Tibial nerve (tissue), 4 donors: ENCODE measurements at regions not wholly inside any gene's neighbourhood (a gene's known extent, or its start where the extent isn't known, plus 50 kb on each side); places are given as distances from the start of the nearest gene placed in this dataset.

Experiments
- DNase-seq, 2 donors: peaks; one replicate each; pipeline ENCODE4 v3.0.0-alpha.2; 2019; ENCODE audit warnings: low spot score in 2 of 2
- H3K27ac ChIP-seq, 4 donors: fragments of 200-600 bp; sonication (generic) in 3 of 4; one replicate each; pipeline ENCODE4 v1.5.1; 2017 to 2019; ENCODE audit warnings: mild to moderate bottlenecking in 1 of 4
- H3K27me3 ChIP-seq, 2 donors: fragments of 200-600 bp; sonication (generic) in 1 of 2; one replicate each; pipeline versions ENCODE4 v1.5.1 to v1.6.0; 2017 to 2019
- H3K36me3 ChIP-seq, 3 donors: fragments of 200-600 bp; sonication (generic); one replicate each; pipeline ENCODE4 v1.5.1; 2018 to 2019
- H3K4me1 ChIP-seq, 4 donors: fragments of 200-600 bp; sonication (generic) in 3 of 4; one replicate each; pipeline ENCODE4 v1.5.1; 2017 to 2019
- H3K4me3 ChIP-seq, 4 donors: fragments of 200-600 bp; sonication (generic) in 3 of 4; one replicate each; pipeline ENCODE4 v1.5.1; 2017 to 2019; ENCODE audit warnings: mild to moderate bottlenecking in 1 of 4, moderate library complexity in 1 of 4
- H3K9me3 ChIP-seq, 4 donors: fragments of 200-600 bp; sonication (generic) in 3 of 4; one replicate each; pipeline ENCODE4 v1.5.1; 2017 to 2019
- EP300 ChIP-seq, 2 donors: sonication (generic); formaldehyde crosslinking; IDR thresholded peaks; one replicate each; pipeline ENCODE4 v1.6.1; 2017; ENCODE audit warnings: antibody characterized with exemption in 2 of 2, mild to moderate bottlenecking in 1 of 2
- POLR2A ChIP-seq, 2 donors: fragments of 450-650 bp; IDR thresholded peaks; one replicate each; pipeline ENCODE4 v1.6.1; 2017; ENCODE audit warnings: antibody characterized with exemption in 2 of 2, mild to moderate bottlenecking in 2 of 2, moderate library complexity in 2 of 2
- WGBS, 2 donors: methylation state at CpG; one replicate each; pipeline ENCODE4 v1.1.5; 2018; 5-methylcytosine and 5-hydroxymethylcytosine counted together
- TF ChIP-seq, protein P1 (sequence below), 5 experiments: fragments of 200-600 bp in 3 of 5; fragments of 450-650 bp in 2 of 5; sonication (generic) in 3 of 5; IDR thresholded peaks; one replicate each; pipeline ENCODE4 v1.5.1; 2016 to 2019; ENCODE audit warnings: antibody characterized with exemption in 5 of 5, mild to moderate bottlenecking in 3 of 5, moderate library complexity in 2 of 5

DNA sequence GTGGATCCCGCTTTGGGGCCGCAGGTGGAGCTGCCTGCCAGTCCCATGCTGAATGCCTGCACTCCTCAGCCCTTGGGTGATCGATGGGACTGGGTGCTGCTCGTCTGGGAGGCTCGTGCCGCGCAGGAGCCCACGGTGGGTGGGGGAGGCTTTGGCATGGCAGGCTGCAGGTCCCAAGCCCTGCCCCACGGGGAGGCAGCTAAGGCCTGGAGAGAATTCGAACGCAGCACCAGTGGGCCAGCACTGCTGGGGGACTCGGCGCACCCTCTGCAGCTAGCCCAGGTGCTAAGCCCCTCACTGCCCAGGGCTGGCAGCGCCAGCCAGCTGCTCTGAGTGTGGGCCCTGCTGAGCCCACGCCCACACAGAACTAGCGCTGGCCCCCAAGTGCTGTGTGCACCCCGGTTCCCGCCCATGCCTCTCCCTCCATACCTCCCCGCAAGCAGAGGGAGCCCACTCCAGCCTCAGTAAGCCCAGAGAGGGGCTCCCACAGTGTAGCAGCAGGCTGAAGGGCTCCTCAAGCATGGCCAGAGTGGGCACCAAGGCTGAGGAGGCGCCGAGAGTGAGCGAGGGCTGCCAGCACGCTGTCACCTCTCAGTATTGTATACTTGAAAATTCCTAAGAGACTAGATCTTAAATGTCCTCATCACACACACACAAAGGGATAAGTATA is 1654.2 kb upstream of the SLC39A10 start:
- Histone ChIP-seq H3K4me3 (no peak overlapping the region), H3K9me3 (peaks cover 0 to 6% (median 0%) of the 10 kb centered on the region in 4 donors), H3K36me3 (no peaks in the 10 kb centered on the region), H3K27me3 (no peaks in the 10 kb centered on the region), H3K27ac (no peak overlapping the region), H3K4me1 (no peaks in the 10 kb centered on the region)
- no peak for TF ChIP-seq EP300 (IDR thresholded peaks at IDR 0.05)
- TF ChIP-seq, protein P1, sequence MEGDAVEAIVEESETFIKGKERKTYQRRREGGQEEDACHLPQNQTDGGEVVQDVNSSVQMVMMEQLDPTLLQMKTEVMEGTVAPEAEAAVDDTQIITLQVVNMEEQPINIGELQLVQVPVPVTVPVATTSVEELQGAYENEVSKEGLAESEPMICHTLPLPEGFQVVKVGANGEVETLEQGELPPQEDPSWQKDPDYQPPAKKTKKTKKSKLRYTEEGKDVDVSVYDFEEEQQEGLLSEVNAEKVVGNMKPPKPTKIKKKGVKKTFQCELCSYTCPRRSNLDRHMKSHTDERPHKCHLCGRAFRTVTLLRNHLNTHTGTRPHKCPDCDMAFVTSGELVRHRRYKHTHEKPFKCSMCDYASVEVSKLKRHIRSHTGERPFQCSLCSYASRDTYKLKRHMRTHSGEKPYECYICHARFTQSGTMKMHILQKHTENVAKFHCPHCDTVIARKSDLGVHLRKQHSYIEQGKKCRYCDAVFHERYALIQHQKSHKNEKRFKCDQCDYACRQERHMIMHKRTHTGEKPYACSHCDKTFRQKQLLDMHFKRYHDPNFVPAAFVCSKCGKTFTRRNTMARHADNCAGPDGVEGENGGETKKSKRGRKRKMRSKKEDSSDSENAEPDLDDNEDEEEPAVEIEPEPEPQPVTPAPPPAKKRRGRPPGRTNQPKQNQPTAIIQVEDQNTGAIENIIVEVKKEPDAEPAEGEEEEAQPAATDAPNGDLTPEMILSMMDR (IDR thresholded peaks at IDR 0.05), result no peak
- TF ChIP-seq POLR2A (IDR thresholded peaks at IDR 0.05), result no peak
- DNase-seq, result no peak
- 84 to 87% methylated on average over 11 to 17 of the region's 23 CpGs for WGBS, 2 donors

DNA sequence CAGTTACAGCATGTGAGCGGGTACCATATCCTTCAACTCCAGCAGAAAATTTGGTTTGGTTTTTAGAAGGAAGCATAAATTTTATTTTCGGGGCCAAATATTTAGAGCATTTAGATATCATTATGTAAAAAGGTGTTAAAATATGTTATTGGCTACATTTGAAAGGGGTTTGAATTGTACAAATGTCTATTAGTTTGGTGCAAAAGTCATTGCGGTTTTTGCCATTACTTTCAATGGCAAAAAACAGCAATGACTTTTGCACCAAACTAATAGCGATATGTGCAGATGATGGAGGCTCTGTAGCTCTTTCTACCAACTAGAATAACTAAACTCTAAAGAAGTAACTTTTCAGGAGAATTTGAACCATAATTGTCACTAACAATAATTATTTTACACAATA is 1666.2 kb upstream of the SLC39A10 start:
- no peak for DNase-seq
- H3K27me3 ChIP-seq, result no peaks in the 10 kb centered on the region
- H3K36me3 ChIP-seq, result no peaks in the 10 kb centered on the region
- WGBS, 2 donors, result 70 to 82% methylated on average over 4 of the region's 4 CpGs
- no peak overlapping the region for H3K4me3 ChIP-seq
- H3K9me3 ChIP-seq, result no peaks in the 10 kb centered on the region
- TF ChIP-seq EP300 (IDR thresholded peaks at IDR 0.05), result no peak
- TF ChIP-seq POLR2A (IDR thresholded peaks at IDR 0.05), result no peak
- TF ChIP-seq, protein P1 (IDR thresholded peaks at IDR 0.05), result no peak
- no peak overlapping the region for H3K27ac ChIP-seq
- no peaks in the 10 kb centered on the region for H3K4me1 ChIP-seq

DNA sequence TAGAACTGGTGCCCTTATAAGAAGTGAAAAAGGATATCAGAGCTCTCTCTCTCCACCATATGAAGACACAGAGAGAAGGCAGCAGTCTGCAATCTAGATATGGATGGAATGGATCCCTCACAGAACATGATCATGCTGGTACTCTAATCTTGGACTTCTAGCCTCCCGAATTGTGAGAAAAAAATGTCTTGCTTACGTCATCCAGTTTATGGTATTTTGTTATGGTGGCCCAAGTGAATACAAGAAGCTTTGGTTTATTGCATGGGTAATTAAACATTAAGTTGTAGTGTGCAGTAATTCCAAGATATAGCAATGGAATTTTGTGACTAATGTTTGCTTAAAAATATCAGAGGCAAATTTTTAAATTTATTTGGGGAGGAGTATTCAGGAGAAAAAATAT is 1667.4 kb upstream of the SLC39A10 start:
- Histone ChIP-seq H3K9me3 (no peaks in the 10 kb centered on the region), H3K4me1 (no peaks in the 10 kb centered on the region), H3K27ac (no peak overlapping the region), H3K4me3 (no peak overlapping the region), H3K36me3 (no peaks in the 10 kb centered on the region), H3K27me3 (no peaks in the 10 kb centered on the region)
- no peak for DNase-seq
- 84 to 89% methylated on average over 2 of the region's 2 CpGs for WGBS, 2 donors
- no peak for TF ChIP-seq POLR2A (IDR thresholded peaks at IDR 0.05)
- TF ChIP-seq EP300 (IDR thresholded peaks at IDR 0.05), result no peak
- TF ChIP-seq, protein P1 (IDR thresholded peaks at IDR 0.05), result no peak

DNA sequence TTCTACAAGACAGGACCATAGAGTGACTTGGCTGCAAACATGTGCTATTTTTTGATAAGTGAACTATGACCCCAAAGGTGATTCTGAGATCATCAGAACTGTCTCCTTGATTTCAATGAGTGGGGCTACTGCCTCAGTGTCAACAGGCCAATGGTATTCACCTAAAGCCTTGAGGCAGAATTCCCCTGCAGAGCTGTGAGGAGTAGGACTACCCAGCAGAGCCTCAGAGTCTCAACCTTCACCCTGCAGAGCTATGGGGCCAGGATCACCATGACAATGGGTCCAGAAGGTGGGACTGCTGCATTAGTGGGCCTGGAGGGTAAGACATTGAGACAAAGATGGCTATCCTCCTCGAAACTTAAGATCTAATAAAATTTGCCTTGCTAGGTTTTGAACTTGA is 1668.2 kb upstream of the SLC39A10 start:
- no peak overlapping the region for H3K4me3 ChIP-seq
- H3K27me3 ChIP-seq, result no peaks in the 10 kb centered on the region
- 66 to 81% methylated on average over 1 of the region's 1 CpG for WGBS, 2 donors
- H3K9me3 ChIP-seq, result no peaks in the 10 kb centered on the region
- no peaks in the 10 kb centered on the region for H3K4me1 ChIP-seq
- TF ChIP-seq, protein P1 (IDR thresholded peaks at IDR 0.05), result no peak
- TF ChIP-seq EP300 (IDR thresholded peaks at IDR 0.05) (no peak), POLR2A (IDR thresholded peaks at IDR 0.05) (no peak)
- no peak for DNase-seq
- H3K27ac ChIP-seq, result no peak overlapping the region
- no peaks in the 10 kb centered on the region for H3K36me3 ChIP-seq

DNA sequence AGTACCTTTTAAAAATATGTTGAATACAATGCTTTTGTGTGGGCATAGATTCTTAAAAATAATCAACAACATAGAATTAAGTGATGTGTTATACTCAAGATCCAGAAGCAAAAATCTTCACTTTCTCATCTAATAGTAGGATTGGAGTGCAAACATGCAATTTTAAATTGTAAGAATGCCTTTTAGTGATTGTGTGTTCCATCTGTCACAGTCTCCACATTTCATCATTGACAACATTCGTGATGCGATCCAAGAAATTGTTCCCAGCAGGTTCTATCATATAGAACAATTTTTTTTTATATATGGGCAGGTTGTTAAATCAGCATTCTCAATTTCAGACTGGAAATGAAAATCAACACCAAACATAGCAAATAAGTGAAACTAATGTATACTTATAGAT is 1671.8 kb upstream of the SLC39A10 start:
- H3K27ac ChIP-seq, result no peak overlapping the region
- no peaks in the 10 kb centered on the region for H3K9me3 ChIP-seq
- TF ChIP-seq, protein P1 (IDR thresholded peaks at IDR 0.05), result no peak
- no peak for TF ChIP-seq POLR2A (IDR thresholded peaks at IDR 0.05)
- TF ChIP-seq EP300 (IDR thresholded peaks at IDR 0.05), result no peak
- no peak for DNase-seq
- no peaks in the 10 kb centered on the region for H3K4me1 ChIP-seq
- 92 to 94% methylated on average over 2 of the region's 2 CpGs for WGBS, 2 donors
- no peaks in the 10 kb centered on the region for H3K27me3 ChIP-seq
- no peaks in the 10 kb centered on the region for H3K36me3 ChIP-seq
- H3K4me3 ChIP-seq, result no peak overlapping the region
